ENCODE measurements at regions not wholly inside any gene's neighbourhood (a gene's known extent, or its start where the extent isn't known, plus 50 kb on each side); places are given as distances from the start of the nearest gene placed in this dataset.

- no peak for DNase-seq
These were observed 50.5 kb downstream of the RGS12 start for GRCh38 chr4:3343358-3343757.

GRCh38 chr4:3344104-3344503 is 51.3 kb downstream of the RGS12 start:
- no peak for DNase-seq

- no peak for DNase-seq
These were observed 51.8 kb downstream of the RGS12 start for GRCh38 chr4:3344596-3344995.

- DNase-seq = no peak
These were observed 52.6 kb downstream of the RGS12 start for GRCh38 chr4:3345384-3345783.

- DNase-seq = peak in 1 of 2 donors; percentile 74
These were observed 53.3 kb downstream of the RGS12 start for GRCh38 chr4:3346146-3346545.

- no peak for DNase-seq
These were observed 55.0 kb downstream of the RGS12 start for GRCh38 chr4:3347871-3348270.

- no peak for DNase-seq
These were observed 55.8 kb downstream of the RGS12 start for GRCh38 chr4:3348621-3349020.

GRCh38 chr4:3349116-3349515 is 56.3 kb downstream of the RGS12 start:
- DNase-seq = no peak

GRCh38 chr4:3351997-3352396 is 59.2 kb downstream of the RGS12 start:
- no peak for DNase-seq

GRCh38 chr4:3352505-3352904 is 59.7 kb downstream of the RGS12 start:
- no peak for DNase-seq

- DNase-seq = no peak
These were observed 60.2 kb downstream of the RGS12 start for GRCh38 chr4:3352941-3353594.

GRCh38 chr4:3353752-3354454 is 61.1 kb downstream of the RGS12 start:
- no peak for DNase-seq

- no peak for DNase-seq
These were observed 61.6 kb downstream of the RGS12 start for GRCh38 chr4:3354455-3354811.

- DNase-seq = no peak
These were observed 62.5 kb downstream of the RGS12 start for GRCh38 chr4:3355266-3355748.

GRCh38 chr4:3358656-3359055 is 65.8 kb downstream of the RGS12 start:
- DNase-seq = no peak

GRCh38 chr4:3360777-3361176 is 68.0 kb downstream of the RGS12 start:
- no peak for DNase-seq

GRCh38 chr4:3361406-3361805 is 68.6 kb downstream of the RGS12 start:
- DNase-seq = no peak

GRCh38 chr4:3361896-3362295 is 69.1 kb downstream of the RGS12 start:
- DNase-seq = no peak

- DNase-seq = no peak
These were observed 69.8 kb downstream of the RGS12 start for GRCh38 chr4:3362431-3363287.

GRCh38 chr4:3363411-3364141 is 70.8 kb downstream of the RGS12 start:
- no peak for DNase-seq

- DNase-seq = no peak
These were observed 71.4 kb downstream of the RGS12 start for GRCh38 chr4:3364199-3364598.

- no peak for DNase-seq
These were observed 72.0 kb downstream of the RGS12 start for GRCh38 chr4:3364634-3365314.
